HEK293T (cell line): ENCODE measurements at regions not wholly inside any gene's neighbourhood (a gene's known extent, or its start where the extent isn't known, plus 50 kb on each side); places are given as distances from the start of the nearest gene placed in this dataset.

Source experiments
- CTCF ChIA-PET: fragments of 350-600 bp; formaldehyde crosslinking; extraction: SDS; loops from one replicate; lab custom pipeline; 2021; ENCODE audit warnings: antibody characterized with exemption, inconsistent platforms; lab: Yijun Ruan, JAX
- POLR2A ChIA-PET: fragments of 350-600 bp; formaldehyde crosslinking; extraction: SDS; loops from one replicate; lab custom pipeline; 2020; ENCODE audit warnings: antibody characterized with exemption, inconsistent platforms; lab: Yijun Ruan, JAX
- DNase-seq: peaks from one replicate; pipeline ENCODE4 v3.0.0; 2012; ENCODE audit warnings: mixed read lengths; ENCODE audit errors: extremely low spot score
- ARNT ChIP-seq: fragments of 450-650 bp; IDR thresholded peaks from 2 replicates; pipeline ENCODE4 v1.6.1; 2017; ENCODE audit warnings: mild to moderate bottlenecking
- BHLHE40 ChIP-seq: fragments of 450-650 bp; IDR thresholded peaks from 2 replicates; pipeline ENCODE4 v1.6.1; 2016; ENCODE audit warnings: mild to moderate bottlenecking, moderate library complexity, borderline replicate concordance
- CTBP1 ChIP-seq: fragments of 450-650 bp; IDR thresholded peaks from 2 replicates; pipeline ENCODE4 v1.6.1; 2016; ENCODE audit warnings: borderline replicate concordance
- ELF4 ChIP-seq: fragments of 450-650 bp; IDR thresholded peaks from 2 replicates; pipeline ENCODE4 v1.6.1; 2017; ENCODE audit warnings: antibody characterized with exemption
- FOXA1 ChIP-seq: fragments of 450-650 bp; IDR thresholded peaks from 2 replicates; pipeline ENCODE4 v1.6.1; 2016; ENCODE audit warnings: mild to moderate bottlenecking
- FOXK2 ChIP-seq: fragments of 450-650 bp; IDR thresholded peaks from 2 replicates; pipeline ENCODE4 v1.6.1; 2016; ENCODE audit warnings: mild to moderate bottlenecking
- FOXM1 ChIP-seq: fragments of 450-650 bp; IDR thresholded peaks from 2 replicates; pipeline ENCODE4 v1.6.1; 2017; ENCODE audit warnings: mild to moderate bottlenecking, borderline replicate concordance
- HDGF ChIP-seq: fragments of 450-650 bp; IDR thresholded peaks from 2 replicates; pipeline ENCODE4 v1.6.1; 2017; ENCODE audit warnings: antibody characterized with exemption, borderline replicate concordance
- L3MBTL2 ChIP-seq: fragments of 450-650 bp; conservative IDR thresholded peaks from 2 replicates; pipeline ENCODE4 v1.6.1; 2016; ENCODE audit warnings: mild to moderate bottlenecking
- LEF1 ChIP-seq: fragments of 450-650 bp; IDR thresholded peaks from 2 replicates; pipeline ENCODE4 v1.6.1; 2017; ENCODE audit warnings: mild to moderate bottlenecking, borderline replicate concordance
- NFRKB ChIP-seq: fragments of 450-650 bp; IDR thresholded peaks from 2 replicates; pipeline ENCODE4 v1.6.1; 2016; ENCODE audit warnings: mild to moderate bottlenecking, moderate library complexity
- PKNOX1 ChIP-seq: fragments of 450-650 bp; IDR thresholded peaks from 2 replicates; pipeline ENCODE4 v1.6.1; 2016
- SP1 ChIP-seq: fragments of 450-650 bp; IDR thresholded peaks from 2 replicates; pipeline ENCODE4 v1.6.1; 2017
- SUZ12 ChIP-seq: fragments of 450-650 bp; IDR thresholded peaks from 2 replicates; pipeline ENCODE4 v1.6.1; 2016; ENCODE audit warnings: mild to moderate bottlenecking
- TARDBP ChIP-seq: fragments of 450-650 bp; IDR thresholded peaks from 2 replicates; pipeline ENCODE4 v1.6.1; 2016
- ZNF384 ChIP-seq: fragments of 450-650 bp; IDR thresholded peaks from 2 replicates; pipeline ENCODE4 v1.6.1; 2016

GRCh38 chr2:129699781-129700573 lies 279.5 kb upstream of the RAB6C start:
- no peak for TF ChIP-seq CTBP1
- TF ChIP-seq SP1, result no peak
- TF ChIP-seq HDGF, result no peak
- no peak for TF ChIP-seq BHLHE40
- TF ChIP-seq NFRKB, result no peak
- TF ChIP-seq TARDBP, result no peak
- no peak for TF ChIP-seq FOXM1
- no peak for TF ChIP-seq PKNOX1
- TF ChIP-seq ARNT, result no peak
- TF ChIP-seq FOXK2, result no peak
- CTCF ChIA-PET, result no interaction called here
- no peak for DNase-seq
- POLR2A ChIA-PET, result no interaction called here

GRCh38 chr2:129702416-129703176 lies 276.9 kb upstream of the RAB6C start:
- no peak for DNase-seq
- CTCF ChIA-PET, result no interaction called here
- TF ChIP-seq L3MBTL2 (no peak), NFRKB (no peak), SP1 (no peak), FOXA1 (no peak), CTBP1 (no peak), HDGF (no peak), PKNOX1 (no peak), ELF4 (no peak), FOXK2 (no peak)
- POLR2A ChIA-PET, result no interaction called here

- ChIA-PET CTCF (no interaction called here), POLR2A (no interaction called here)
- TF ChIP-seq PKNOX1, result no peak
- TF ChIP-seq FOXK2, result no peak
- TF ChIP-seq SUZ12, result no peak
- no peak for TF ChIP-seq CTBP1
- TF ChIP-seq SP1, result no peak
- TF ChIP-seq FOXA1, result no peak
- no peak for TF ChIP-seq NFRKB
- TF ChIP-seq BHLHE40, result no peak
- no peak for TF ChIP-seq FOXM1
- no peak for DNase-seq
Observed at GRCh38 chr2:129705085-129705484, 274.4 kb upstream of the RAB6C start.

GRCh38 chr2:129707800-129708199 lies 271.7 kb upstream of the RAB6C start:
- ChIA-PET POLR2A (no interaction called here), CTCF (interaction anchor here (1.5 kb wide), 1 partner anchor 47 kb away, joined by 3 read pairs; no protein-coding TSS in a partner anchor)
- no peak for TF ChIP-seq SP1
- no peak for TF ChIP-seq BHLHE40
- TF ChIP-seq CTBP1, result no peak
- no peak for TF ChIP-seq SUZ12
- no peak for TF ChIP-seq HDGF
- no peak for DNase-seq

- peak; percentile 9 for DNase-seq
- TF ChIP-seq TARDBP (no peak), FOXK2 (no peak), ZNF384 (no peak), FOXM1 (no peak), ELF4 (no peak), SP1 (no peak), SUZ12 (no peak), PKNOX1 (no peak), LEF1 (no peak), HDGF (no peak), CTBP1 (no peak), ARNT (no peak), L3MBTL2 (no peak)
- CTCF ChIA-PET, result interaction anchor here (0.9 to 1.5 kb wide), 4 partner anchors 25 to 430 kb away, joined by 3 to 4 read pairs (median 3); no protein-coding TSS in a partner anchor
- POLR2A ChIA-PET, result no interaction called here
Observed at GRCh38 chr2:129708221-129708967, 271.1 kb upstream of the RAB6C start.
